Right lobe of liver (tissue), 6 donors: ENCODE measurements at regions not wholly inside any gene's neighbourhood (a gene's known extent, or its start where the extent isn't known, plus 50 kb on each side); places are given as distances from the start of the nearest gene placed in this dataset.
"Not testable (repeated sequence)": the region's sequence is repeated elsewhere in the genome, so short reads cannot be mapped to it uniquely, and the experiment has no call there.

Source experiments
- ATAC-seq, 4 donors: fragments of 200-7000 bp; cut with Tn5 transposase; one replicate each; pipeline ENCODE4 v1.9.1; 2020; ENCODE audit warnings: mild to moderate bottlenecking in 4 of 4, moderate library complexity in 4 of 4
- DNase-seq, 3 donors: peaks; one replicate each; pipeline ENCODE4 v3.0.0-alpha.2; 2020
- H3K27ac ChIP-seq, 3 donors: fragments of 200-600 bp; one replicate each; pipeline ENCODE4 v1.8.0; 2022
- H3K27me3 ChIP-seq, 2 donors: fragments of 200-600 bp; one replicate each; pipeline ENCODE4 v1.8.0; 2022
- H3K36me3 ChIP-seq, 4 donors: fragments of 200-600 bp; sonication (generic) in 1 of 4; one replicate each; pipeline versions ENCODE4 v1.5.1 to v1.8.0; 2017 to 2022; ENCODE audit warnings: control low read depth in 1 of 4
- H3K4me1 ChIP-seq, 4 donors: fragments of 200-600 bp; sonication (generic) in 1 of 4; one replicate each; pipeline versions ENCODE4 v1.5.1 to v1.8.0; 2017 to 2022; ENCODE audit warnings: control low read depth in 1 of 4
- H3K4me3 ChIP-seq, 3 donors: fragments of 200-600 bp; one replicate each; pipeline ENCODE4 v1.8.0; 2022
- H3K9me3 ChIP-seq, 4 donors: fragments of 200-600 bp; sonication (generic) in 1 of 4; one replicate each; pipeline versions ENCODE4 v1.5.1 to v1.8.0; 2017 to 2022; ENCODE audit warnings: control low read depth in 1 of 4
- POLR2A ChIP-seq: fragments of 450-650 bp; IDR thresholded peaks from one replicate; pipeline ENCODE4 v1.6.1; 2017; ENCODE audit warnings: antibody characterized with exemption, mild to moderate bottlenecking
- WGBS: methylation state at CpG from one replicate; pipeline ENCODE4 v1.1.6; 2018; ENCODE audit warnings: low coverage, low lambda C conversion rate; ENCODE audit not compliant: insufficient coverage; ENCODE audit errors: missing lambda C conversion rate; 5-methylcytosine and 5-hydroxymethylcytosine counted together
- intact Hi-C, 2 donors: fragments of 100-400 bp; cut with DNase I; formaldehyde crosslinking; loops; one replicate each; pipeline versions ENCODE4 v1.11.2 to v1.14.1; 2022
- TF ChIP-seq, protein P1 (sequence below), 4 donors: fragments of 200-600 bp in 3 of 4; fragments of 450-650 bp in 1 of 4; IDR thresholded peaks; one replicate each; pipeline versions ENCODE4 v1.5.1 to v1.8.0; 2016 to 2022; ENCODE audit warnings: antibody characterized with exemption in 4 of 4, mild to moderate bottlenecking in 2 of 4
- donor health status: DM: no; HTN: yes; CAD: no.
- donor health status: DM: no; HTN: no; CAD: no.
- donor health status: DM: no; HTN: no; CAD: no.
- donor health status: DM: no; HTN: yes; CAD: no.
- donor health status: DM: no; HTN: yes; CAD: no.

DNA sequence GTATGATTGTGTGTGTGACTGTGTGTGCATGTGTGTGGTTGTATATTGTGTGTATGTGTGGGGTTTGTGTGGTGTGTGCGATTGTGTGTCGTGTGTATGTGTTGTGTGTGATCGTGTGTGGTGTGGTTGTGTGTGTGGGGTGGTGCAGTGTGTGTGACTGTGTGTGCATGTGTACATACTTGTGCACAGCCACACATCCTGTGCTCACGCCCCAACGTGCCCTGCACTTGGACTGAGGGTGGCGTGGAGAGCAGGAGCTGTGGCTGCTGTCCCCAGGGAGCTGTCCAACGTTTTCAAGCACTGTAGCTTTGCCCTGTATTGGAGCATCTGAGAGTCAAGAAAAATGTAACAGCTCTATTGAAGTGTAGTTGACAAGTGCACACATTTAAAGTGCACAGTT lies 243.2 kb upstream of the HDAC4 start:
- no peaks in the 10 kb centered on the region for H3K9me3 ChIP-seq
- ATAC-seq (peak in 3 of 4 donors; percentile 36 to 60 (median 53)), DNase-seq (no peak)
- no peaks in the 10 kb centered on the region for H3K27me3 ChIP-seq
- no peak overlapping the region for H3K27ac ChIP-seq
- WGBS, result 50% methylated on average over 7 of the region's 7 CpGs
- intact Hi-C loops, result no loop called here
- H3K4me3 ChIP-seq, result no peak overlapping the region
- no peaks in the 10 kb centered on the region for H3K4me1 ChIP-seq
- TF ChIP-seq, protein P1, sequence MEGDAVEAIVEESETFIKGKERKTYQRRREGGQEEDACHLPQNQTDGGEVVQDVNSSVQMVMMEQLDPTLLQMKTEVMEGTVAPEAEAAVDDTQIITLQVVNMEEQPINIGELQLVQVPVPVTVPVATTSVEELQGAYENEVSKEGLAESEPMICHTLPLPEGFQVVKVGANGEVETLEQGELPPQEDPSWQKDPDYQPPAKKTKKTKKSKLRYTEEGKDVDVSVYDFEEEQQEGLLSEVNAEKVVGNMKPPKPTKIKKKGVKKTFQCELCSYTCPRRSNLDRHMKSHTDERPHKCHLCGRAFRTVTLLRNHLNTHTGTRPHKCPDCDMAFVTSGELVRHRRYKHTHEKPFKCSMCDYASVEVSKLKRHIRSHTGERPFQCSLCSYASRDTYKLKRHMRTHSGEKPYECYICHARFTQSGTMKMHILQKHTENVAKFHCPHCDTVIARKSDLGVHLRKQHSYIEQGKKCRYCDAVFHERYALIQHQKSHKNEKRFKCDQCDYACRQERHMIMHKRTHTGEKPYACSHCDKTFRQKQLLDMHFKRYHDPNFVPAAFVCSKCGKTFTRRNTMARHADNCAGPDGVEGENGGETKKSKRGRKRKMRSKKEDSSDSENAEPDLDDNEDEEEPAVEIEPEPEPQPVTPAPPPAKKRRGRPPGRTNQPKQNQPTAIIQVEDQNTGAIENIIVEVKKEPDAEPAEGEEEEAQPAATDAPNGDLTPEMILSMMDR (IDR thresholded peaks at IDR 0.05), result no peak
- TF ChIP-seq POLR2A, result no peak
- no peaks in the 10 kb centered on the region for H3K36me3 ChIP-seq

DNA sequence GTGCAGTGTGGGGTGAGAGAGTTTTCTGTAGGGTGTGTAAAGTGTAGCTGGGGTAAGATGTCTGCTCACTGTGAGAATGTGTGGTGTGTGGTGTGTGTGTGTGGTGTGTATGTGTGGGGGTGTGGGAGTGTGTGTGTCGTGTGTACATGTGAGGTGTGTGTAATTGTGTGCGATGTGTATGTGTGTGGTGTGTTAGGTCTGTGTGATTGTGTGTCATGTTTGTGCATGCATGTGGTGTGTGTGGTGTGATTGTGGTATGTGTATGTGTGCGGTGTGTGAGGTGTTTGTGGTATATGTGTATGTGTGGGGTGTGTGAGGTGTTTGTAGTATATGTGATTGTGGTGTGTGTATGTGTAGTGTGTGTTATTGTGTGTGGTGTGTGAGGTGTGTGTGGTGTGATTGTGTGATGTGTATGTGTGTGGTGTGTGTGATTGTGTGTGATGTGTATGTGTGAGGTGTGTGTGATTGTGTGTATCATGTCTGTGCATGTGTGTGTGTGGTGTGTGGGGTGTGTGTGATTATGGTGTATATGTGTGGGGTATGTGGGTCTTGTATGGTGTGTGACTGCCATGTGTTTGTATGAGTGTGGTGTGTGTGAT lies 241.7 kb upstream of the HDAC4 start:
- H3K4me3 ChIP-seq, result no peak overlapping the region
- H3K27ac ChIP-seq, result no peak overlapping the region
- intact Hi-C loops, result no loop called here
- TF ChIP-seq, protein P1 (IDR thresholded peaks at IDR 0.05), result no peak
- no peak for TF ChIP-seq POLR2A
- H3K4me1 ChIP-seq, result no peaks in the 10 kb centered on the region
- ATAC-seq (no peak), DNase-seq (no peak)
- H3K27me3 ChIP-seq, result no peaks in the 10 kb centered on the region
- 69% methylated on average over 3 of the region's 3 CpGs for WGBS
- H3K36me3 ChIP-seq, result no peaks in the 10 kb centered on the region
- no peaks in the 10 kb centered on the region for H3K9me3 ChIP-seq

DNA sequence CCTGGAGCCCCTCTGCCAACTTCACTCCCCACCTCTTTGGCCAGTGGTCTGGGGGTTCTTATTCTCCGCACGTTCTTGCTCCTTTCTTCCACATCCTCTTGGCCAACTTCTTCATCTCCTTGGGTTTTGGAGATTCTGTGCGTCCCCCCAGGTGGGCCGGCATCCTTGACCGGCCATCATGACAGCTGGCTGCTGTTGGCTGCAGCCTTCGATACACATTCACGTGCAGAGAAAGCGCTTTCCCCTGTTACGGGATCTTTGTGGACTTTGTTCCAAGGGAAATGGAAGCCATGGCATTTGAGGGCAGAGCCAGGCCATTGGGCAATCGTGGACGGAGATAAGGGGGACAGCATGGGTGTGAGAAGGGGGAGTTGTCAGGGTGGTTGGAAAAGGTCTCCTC lies 241.1 kb upstream of the HDAC4 start:
- WGBS, result 66% methylated on average over 10 of the region's 11 CpGs
- H3K27me3 ChIP-seq, H3K36me3 ChIP-seq, intact Hi-C loops, DNase-seq, H3K4me1 ChIP-seq, ATAC-seq, H3K9me3 ChIP-seq, H3K4me3 ChIP-seq, H3K27ac ChIP-seq: not testable (repeated sequence)

DNA sequence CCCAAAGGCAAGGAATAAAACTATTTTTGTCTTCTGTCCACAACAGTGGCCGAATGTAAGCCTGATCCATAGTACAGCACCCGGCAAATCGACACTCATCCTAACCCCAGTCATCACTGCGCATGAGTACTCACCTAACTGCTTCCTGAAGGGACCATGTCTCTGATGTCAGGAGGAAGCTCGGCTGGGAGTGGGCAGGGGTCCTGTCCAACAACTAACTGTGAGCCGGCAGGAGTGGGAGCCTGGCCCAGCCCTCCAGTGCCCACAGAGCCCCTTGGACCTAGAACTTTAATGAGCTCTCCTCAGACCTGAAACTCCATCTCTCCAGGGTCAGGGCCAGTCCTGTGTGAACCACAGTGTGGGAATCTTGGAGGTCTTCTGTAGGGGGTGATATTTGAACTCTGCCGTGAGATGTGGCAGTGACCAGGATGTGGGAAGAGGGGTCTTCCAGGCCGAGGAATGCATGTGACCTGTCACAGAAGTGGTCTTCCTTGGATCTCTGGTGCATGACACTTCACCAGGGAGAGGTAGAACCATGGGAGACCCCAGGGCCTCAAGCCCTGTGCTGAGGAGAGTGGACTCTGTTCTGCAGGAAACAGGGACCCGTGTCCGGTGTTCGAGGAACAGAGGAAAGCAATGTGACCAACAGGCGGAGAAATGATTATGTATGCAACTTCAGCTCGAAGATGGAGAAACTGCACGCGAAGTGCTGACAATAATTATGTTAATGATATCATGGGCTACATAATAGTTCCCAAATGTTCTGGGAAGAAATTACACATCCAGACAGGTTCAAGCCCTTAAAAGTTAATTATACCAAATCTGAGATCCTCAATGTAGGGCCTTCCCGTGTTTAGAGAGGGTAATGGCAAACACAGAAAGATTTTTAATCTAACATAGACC lies 240.1 kb upstream of the HDAC4 start:
- intact Hi-C loops, result no loop called here

More for the DNA sequence above, 240.1 kb upstream of the HDAC4 start:
- H3K27me3 ChIP-seq, result no peaks in the 10 kb centered on the region
- H3K4me3 ChIP-seq, result no peak overlapping the region
- no peaks in the 10 kb centered on the region for H3K36me3 ChIP-seq
- no peak overlapping the region for H3K27ac ChIP-seq
- WGBS, result 63% methylated on average over 12 of the region's 16 CpGs
- ATAC-seq, result no peak
- H3K9me3 ChIP-seq, result no peaks in the 10 kb centered on the region
- DNase-seq, result no peak
- TF ChIP-seq POLR2A, result no peak
- TF ChIP-seq, protein P1 (IDR thresholded peaks at IDR 0.05), result no peak
- H3K4me1 ChIP-seq, result no peaks in the 10 kb centered on the region
